NCI-H146 treated with DMSO at 0.1 percent for 48 hours (cell line): ENCODE measurements at regions not wholly inside any gene's neighbourhood (a gene's known extent, or its start where the extent isn't known, plus 50 kb on each side); places are given as distances from the start of the nearest gene placed in this dataset.
"Not testable (repeated sequence)": the region's sequence is repeated elsewhere in the genome, so short reads cannot be mapped to it uniquely, and the experiment has no call there.

Experiments
- DNase-seq: peaks from one replicate; lab custom pipeline; 2025; ENCODE audit not compliant: unreplicated experiment; lab: John Stamatoyannopoulos, UW

- no peak for DNase-seq
Measured at GRCh38 chr16:85202051-85202601, 89.9 kb upstream of the CIBAR2 start.

- DNase-seq, result no peak
Measured at GRCh38 chr16:85202631-85203461, 90.6 kb upstream of the CIBAR2 start.

- DNase-seq, result no peak
Measured at GRCh38 chr16:85203462-85203813, 91.2 kb upstream of the CIBAR2 start.

- DNase-seq, result no peak
Measured at GRCh38 chr16:85204242-85205010, 92.2 kb upstream of the CIBAR2 start.

GRCh38 chr16:85205257-85205656 lies 93.0 kb upstream of the CIBAR2 start:
- DNase-seq, result not testable (repeated sequence)

GRCh38 chr16:85205747-85206471 lies 93.6 kb upstream of the CIBAR2 start:
- no peak for DNase-seq

GRCh38 chr16:85206472-85207356 lies 94.4 kb upstream of the CIBAR2 start:
- DNase-seq, result no peak

GRCh38 chr16:85207357-85207921 lies 95.2 kb upstream of the CIBAR2 start:
- DNase-seq, result no peak

- DNase-seq, result no peak
Measured at GRCh38 chr16:85208181-85208580, 95.9 kb upstream of the CIBAR2 start.

GRCh38 chr16:85208643-85209520 lies 96.6 kb upstream of the CIBAR2 start:
- DNase-seq, result no peak

GRCh38 chr16:85209526-85210121 lies 97.4 kb upstream of the CIBAR2 start:
- DNase-seq, result no peak

- no peak for DNase-seq
Measured at GRCh38 chr16:85210423-85211169, 98.3 kb upstream of the CIBAR2 start.

GRCh38 chr16:85211271-85211801 lies 99.1 kb upstream of the CIBAR2 start:
- DNase-seq, result no peak

- no peak for DNase-seq
Measured at GRCh38 chr16:85213926-85214675, 101.8 kb upstream of the CIBAR2 start.

GRCh38 chr16:85215478-85216118 lies 103.3 kb upstream of the CIBAR2 start:
- DNase-seq, result no peak

GRCh38 chr16:85216522-85217375 lies 104.5 kb upstream of the CIBAR2 start:
- no peak for DNase-seq
